ENCODE measurements at regions not wholly inside any gene's neighbourhood (a gene's known extent, or its start where the extent isn't known, plus 50 kb on each side); places are given as distances from the start of the nearest gene placed in this dataset.
"Not testable (repeated sequence)": the region's sequence is repeated elsewhere in the genome, so short reads cannot be mapped to it uniquely, and the experiment has no call there.

DNA sequence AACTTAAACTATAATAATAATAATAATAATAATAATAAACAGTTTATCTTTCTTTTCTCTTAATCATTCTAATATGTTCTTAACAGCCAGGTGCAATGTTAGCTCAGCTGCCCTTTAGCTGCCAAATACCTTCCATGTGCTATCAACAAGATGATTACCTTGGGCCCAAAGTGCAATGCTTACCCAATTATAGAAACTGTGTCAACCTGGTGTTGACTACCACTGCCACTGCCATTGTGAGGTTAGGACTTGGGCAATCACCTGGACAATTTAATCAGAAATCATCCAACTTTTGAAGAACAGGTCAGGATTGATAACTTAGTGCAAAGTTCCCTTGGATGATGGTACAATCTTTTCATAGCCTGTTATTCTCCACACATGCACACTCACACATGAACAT is 371.8 kb upstream of the SALL1 start:
- ChIA-PET POLR2A (ENCODE audit: unreplicated experiment) (no interaction called here), CTCF (no interaction called here)
- H3K4me3 ChIP-seq: no peak overlapping the region
- H3K9me2 ChIP-seq (ENCODE audit: insufficient read depth): no peaks in the 10 kb centered on the region
- no peaks in the 10 kb centered on the region for H3K4me1 ChIP-seq (replicated peaks; ENCODE audit: insufficient read depth)
- DNase-seq: no peak
- no peaks in the 10 kb centered on the region for H3F3A ChIP-seq (ENCODE audit: insufficient read depth, low read depth)
- H3K4me2 ChIP-seq: no peak overlapping the region
- no TSS peak for BruUV-seq (replicated peaks)
- intact Hi-C loops (cut with micrococcal nuclease; ENCODE audit: unreplicated experiment): no loop called here
- no peak overlapping the region for H3K27ac ChIP-seq
- no peaks in the 10 kb centered on the region for H3K9me3 ChIP-seq (ENCODE audit: insufficient read depth, low read depth)
- H2AFZ ChIP-seq: no peak overlapping the region
- TF ChIP-seq EZH2 (IDR thresholded peaks at IDR 0.05; ENCODE audit: low read depth): no peak
- TF ChIP-seq, protein P1, sequence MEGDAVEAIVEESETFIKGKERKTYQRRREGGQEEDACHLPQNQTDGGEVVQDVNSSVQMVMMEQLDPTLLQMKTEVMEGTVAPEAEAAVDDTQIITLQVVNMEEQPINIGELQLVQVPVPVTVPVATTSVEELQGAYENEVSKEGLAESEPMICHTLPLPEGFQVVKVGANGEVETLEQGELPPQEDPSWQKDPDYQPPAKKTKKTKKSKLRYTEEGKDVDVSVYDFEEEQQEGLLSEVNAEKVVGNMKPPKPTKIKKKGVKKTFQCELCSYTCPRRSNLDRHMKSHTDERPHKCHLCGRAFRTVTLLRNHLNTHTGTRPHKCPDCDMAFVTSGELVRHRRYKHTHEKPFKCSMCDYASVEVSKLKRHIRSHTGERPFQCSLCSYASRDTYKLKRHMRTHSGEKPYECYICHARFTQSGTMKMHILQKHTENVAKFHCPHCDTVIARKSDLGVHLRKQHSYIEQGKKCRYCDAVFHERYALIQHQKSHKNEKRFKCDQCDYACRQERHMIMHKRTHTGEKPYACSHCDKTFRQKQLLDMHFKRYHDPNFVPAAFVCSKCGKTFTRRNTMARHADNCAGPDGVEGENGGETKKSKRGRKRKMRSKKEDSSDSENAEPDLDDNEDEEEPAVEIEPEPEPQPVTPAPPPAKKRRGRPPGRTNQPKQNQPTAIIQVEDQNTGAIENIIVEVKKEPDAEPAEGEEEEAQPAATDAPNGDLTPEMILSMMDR (conservative IDR thresholded peaks at IDR 0.05): no peak
- no peaks in the 10 kb centered on the region for H3K79me2 ChIP-seq (ENCODE audit: low read depth)
- H3K36me3 ChIP-seq (ENCODE audit: low read depth): no peaks in the 10 kb centered on the region
- no peaks in the 10 kb centered on the region for H4K20me1 ChIP-seq (ENCODE audit: insufficient read depth)
- peaks cover 19% of the 10 kb centered on the region for H3K27me3 ChIP-seq (ENCODE audit: insufficient read depth, low read depth)

DNA sequence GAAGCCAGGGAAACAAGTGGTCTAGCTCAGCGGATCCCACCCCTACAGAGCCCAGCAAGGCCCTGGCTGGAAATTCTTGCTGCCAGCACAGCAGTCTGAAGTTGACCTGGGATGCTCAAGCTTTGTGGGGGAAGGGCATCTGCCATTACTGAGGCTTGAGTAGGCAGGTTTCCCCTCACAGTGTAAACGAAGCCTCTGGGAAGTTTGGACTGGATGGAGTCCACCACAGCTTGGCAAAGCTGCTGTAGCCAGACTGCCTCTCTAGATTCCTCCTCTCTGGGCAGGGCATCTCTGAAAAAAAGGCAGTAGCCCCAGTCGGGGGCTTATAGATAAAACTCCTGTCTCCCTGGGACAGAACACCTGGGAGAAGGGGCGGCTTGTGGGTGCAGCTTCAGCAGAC is 365.9 kb upstream of the SALL1 start:
- DNase-seq; intact Hi-C loops (cut with micrococcal nuclease; ENCODE audit: unreplicated experiment); H3K9me2 ChIP-seq (ENCODE audit: insufficient read depth); H3K4me1 ChIP-seq (replicated peaks; ENCODE audit: insufficient read depth); H3K79me2 ChIP-seq (ENCODE audit: low read depth); H3K9me3 ChIP-seq (ENCODE audit: insufficient read depth, low read depth); BruUV-seq (replicated peaks); H3K4me3 ChIP-seq; POLR2A ChIA-PET (ENCODE audit: unreplicated experiment); H2AFZ ChIP-seq; H3K27ac ChIP-seq; H3K4me2 ChIP-seq; H3K27me3 ChIP-seq (ENCODE audit: insufficient read depth, low read depth); H3F3A ChIP-seq (ENCODE audit: insufficient read depth, low read depth); CTCF ChIA-PET; H4K20me1 ChIP-seq (ENCODE audit: insufficient read depth); H3K36me3 ChIP-seq (ENCODE audit: low read depth): not testable (repeated sequence)

DNA sequence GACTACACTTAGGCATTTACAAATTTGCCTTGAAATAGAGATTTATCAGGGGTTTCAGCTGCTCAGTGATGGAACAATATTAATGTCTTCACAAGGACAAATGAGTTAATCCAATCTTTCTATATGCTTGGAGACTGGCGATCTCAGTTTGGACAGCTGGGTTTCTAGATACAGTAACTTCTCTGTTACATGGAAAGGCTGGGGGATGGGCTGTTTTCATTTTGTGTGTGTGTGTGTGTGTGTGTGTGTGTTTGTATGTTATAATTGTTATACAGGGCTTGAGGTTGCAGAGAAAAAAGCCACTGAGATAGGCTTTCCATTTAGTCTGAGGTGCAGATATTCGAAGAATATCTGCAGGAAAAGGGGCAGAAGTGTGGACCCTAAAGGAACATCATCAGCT is 359.3 kb upstream of the SALL1 start:
- intact Hi-C loops (cut with micrococcal nuclease; ENCODE audit: unreplicated experiment): no loop called here
- Histone ChIP-seq H3K4me2 (no peak overlapping the region), H3K36me3 (ENCODE audit: low read depth) (no peaks in the 10 kb centered on the region), H4K20me1 (ENCODE audit: insufficient read depth) (no peaks in the 10 kb centered on the region), H3K4me1 (replicated peaks; ENCODE audit: insufficient read depth) (no peaks in the 10 kb centered on the region), H3F3A (ENCODE audit: insufficient read depth, low read depth) (no peaks in the 10 kb centered on the region), H3K27ac (no peak overlapping the region), H3K79me2 (ENCODE audit: low read depth) (no peaks in the 10 kb centered on the region), H3K27me3 (ENCODE audit: insufficient read depth, low read depth) (no peaks in the 10 kb centered on the region), H3K4me3 (no peak overlapping the region), H2AFZ (no peak overlapping the region), H3K9me3 (ENCODE audit: insufficient read depth, low read depth) (no peaks in the 10 kb centered on the region), H3K9me2 (ENCODE audit: insufficient read depth) (no peaks in the 10 kb centered on the region)
- DNase-seq: no peak
- no TSS peak for BruUV-seq (replicated peaks)
- ChIA-PET POLR2A (ENCODE audit: unreplicated experiment) (no interaction called here), CTCF (no interaction called here)
- TF ChIP-seq, protein P1 (conservative IDR thresholded peaks at IDR 0.05): no peak
- TF ChIP-seq EZH2 (IDR thresholded peaks at IDR 0.05; ENCODE audit: low read depth): no peak

DNA sequence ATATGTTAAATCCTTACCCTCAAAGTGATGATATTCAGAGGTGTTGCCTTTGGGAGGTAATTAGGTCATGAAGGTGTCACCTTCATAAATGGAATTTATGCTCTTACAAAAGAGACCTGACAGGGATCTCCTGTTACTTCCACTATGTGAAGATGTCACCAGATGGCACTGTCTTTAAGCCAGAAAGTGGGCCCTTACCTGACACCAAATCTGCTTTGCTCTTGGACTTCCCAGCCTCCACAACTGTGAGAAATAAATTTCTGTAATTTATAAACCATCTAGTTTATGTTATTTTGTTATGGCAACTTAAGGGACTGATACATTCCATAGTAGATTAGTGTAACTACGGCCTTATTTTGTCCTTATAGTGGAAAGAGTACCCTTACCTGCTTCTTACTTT is 358.3 kb upstream of the SALL1 start:
- no peaks in the 10 kb centered on the region for H3K36me3 ChIP-seq (ENCODE audit: low read depth)
- CTCF ChIA-PET: no interaction called here
- BruUV-seq (replicated peaks): no TSS peak
- no peaks in the 10 kb centered on the region for H4K20me1 ChIP-seq (ENCODE audit: insufficient read depth)
- POLR2A ChIA-PET (ENCODE audit: unreplicated experiment): no interaction called here
- no peaks in the 10 kb centered on the region for H3K79me2 ChIP-seq (ENCODE audit: low read depth)
- no peak overlapping the region for H3K4me3 ChIP-seq
- H3K4me1 ChIP-seq (replicated peaks; ENCODE audit: insufficient read depth): no peaks in the 10 kb centered on the region
- TF ChIP-seq, protein P1 (conservative IDR thresholded peaks at IDR 0.05): no peak
- TF ChIP-seq EZH2 (IDR thresholded peaks at IDR 0.05; ENCODE audit: low read depth): no peak
- H3K27ac ChIP-seq: no peak overlapping the region
- no peak overlapping the region for H2AFZ ChIP-seq
- H3K4me2 ChIP-seq: no peak overlapping the region
- DNase-seq: no peak
- intact Hi-C loops (cut with micrococcal nuclease; ENCODE audit: unreplicated experiment): no loop called here
- no peaks in the 10 kb centered on the region for H3K9me2 ChIP-seq (ENCODE audit: insufficient read depth)
- H3K9me3 ChIP-seq (ENCODE audit: insufficient read depth, low read depth): no peaks in the 10 kb centered on the region
- no peaks in the 10 kb centered on the region for H3K27me3 ChIP-seq (ENCODE audit: insufficient read depth, low read depth)
- H3F3A ChIP-seq (ENCODE audit: insufficient read depth, low read depth): no peaks in the 10 kb centered on the region
